ENCODE measurements at regions not wholly inside any gene's neighbourhood (a gene's known extent, or its start where the extent isn't known, plus 50 kb on each side); places are given as distances from the start of the nearest gene placed in this dataset.

DNA sequence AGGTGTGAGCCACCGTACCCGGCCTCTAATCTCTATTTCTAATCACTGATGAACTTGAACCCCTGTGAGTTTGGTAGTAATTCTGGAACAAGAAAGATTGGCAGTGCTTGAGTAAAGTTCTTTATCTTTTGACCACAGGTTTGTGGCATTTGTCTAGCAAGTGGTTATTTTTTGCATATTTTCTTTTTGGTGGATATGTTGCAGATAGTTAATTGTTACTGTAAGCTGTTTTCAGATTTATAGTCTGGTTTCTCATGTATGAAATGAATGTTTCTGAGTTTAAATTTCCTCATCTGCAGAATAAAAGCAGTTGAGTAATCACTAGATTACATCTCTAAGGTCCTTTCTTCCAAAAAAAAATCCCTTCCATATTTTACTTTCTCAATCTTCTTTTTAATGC, 105.2 kb downstream of the GASK1B start:
- H3K27ac Mint-ChIP-seq, result no peak overlapping the region
- intact Hi-C loops (cut with DNase I, micrococcal nuclease), result no loop called here
- no peaks in the 10 kb centered on the region for H3K36me3 Mint-ChIP-seq (ENCODE audit: low read depth)
- H3K27ac ChIP-seq (ENCODE audit: low read depth in 1 of 2, low read length in 2 of 2), result no peak overlapping the region
- ChIA-PET CTCF (no interaction called here), POLR2A (no interaction called here)
- ATAC-seq (ENCODE audit: poor library complexity) (no peak), DNase-seq (no peak)
- no peaks in the 10 kb centered on the region for H3K27me3 Mint-ChIP-seq
- no peaks in the 10 kb centered on the region for H3K4me1 ChIP-seq (ENCODE audit: insufficient read depth, low read length)
- no peaks in the 10 kb centered on the region for H3K9me3 ChIP-seq (ENCODE audit: control insufficient read depth in 1 of 2, insufficient read depth in 1 of 2, low read length in 2 of 2)
- no peak overlapping the region for H3K4me3 ChIP-seq (ENCODE audit: low read length)
- no peaks in the 10 kb centered on the region for H3K4me1 Mint-ChIP-seq (ENCODE audit: low read depth)
- H3K9me3 Mint-ChIP-seq, result no peaks in the 10 kb centered on the region
- H3K4me3 Mint-ChIP-seq, result no peak overlapping the region
- no peaks in the 10 kb centered on the region for H3K36me3 ChIP-seq (ENCODE audit: insufficient read depth, low read length)
- TF ChIP-seq, protein P1, sequence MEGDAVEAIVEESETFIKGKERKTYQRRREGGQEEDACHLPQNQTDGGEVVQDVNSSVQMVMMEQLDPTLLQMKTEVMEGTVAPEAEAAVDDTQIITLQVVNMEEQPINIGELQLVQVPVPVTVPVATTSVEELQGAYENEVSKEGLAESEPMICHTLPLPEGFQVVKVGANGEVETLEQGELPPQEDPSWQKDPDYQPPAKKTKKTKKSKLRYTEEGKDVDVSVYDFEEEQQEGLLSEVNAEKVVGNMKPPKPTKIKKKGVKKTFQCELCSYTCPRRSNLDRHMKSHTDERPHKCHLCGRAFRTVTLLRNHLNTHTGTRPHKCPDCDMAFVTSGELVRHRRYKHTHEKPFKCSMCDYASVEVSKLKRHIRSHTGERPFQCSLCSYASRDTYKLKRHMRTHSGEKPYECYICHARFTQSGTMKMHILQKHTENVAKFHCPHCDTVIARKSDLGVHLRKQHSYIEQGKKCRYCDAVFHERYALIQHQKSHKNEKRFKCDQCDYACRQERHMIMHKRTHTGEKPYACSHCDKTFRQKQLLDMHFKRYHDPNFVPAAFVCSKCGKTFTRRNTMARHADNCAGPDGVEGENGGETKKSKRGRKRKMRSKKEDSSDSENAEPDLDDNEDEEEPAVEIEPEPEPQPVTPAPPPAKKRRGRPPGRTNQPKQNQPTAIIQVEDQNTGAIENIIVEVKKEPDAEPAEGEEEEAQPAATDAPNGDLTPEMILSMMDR (IDR thresholded peaks at IDR 0.05), result no peak
- H3K27me3 ChIP-seq (ENCODE audit: control insufficient read depth in 1 of 2, insufficient read depth in 2 of 2, low read length in 2 of 2), result no peaks in the 10 kb centered on the region

GRCh38 chr4:158065603-158066002, 107.2 kb downstream of the GASK1B start:
- H3K27ac ChIP-seq (ENCODE audit: low read depth in 1 of 2, low read length in 2 of 2), result no peak overlapping the region
- H3K27ac Mint-ChIP-seq, result no peak overlapping the region
- intact Hi-C loops (cut with DNase I, micrococcal nuclease), result no loop called here
- POLR2A ChIA-PET, result no interaction called here
- H3K36me3 ChIP-seq (ENCODE audit: insufficient read depth, low read length), result no peaks in the 10 kb centered on the region
- ATAC-seq (ENCODE audit: poor library complexity) (no peak), DNase-seq (no peak)
- no peaks in the 10 kb centered on the region for H3K4me1 ChIP-seq (ENCODE audit: insufficient read depth, low read length)
- no peaks in the 10 kb centered on the region for H3K9me3 ChIP-seq (ENCODE audit: control insufficient read depth in 1 of 2, insufficient read depth in 1 of 2, low read length in 2 of 2)
- no peaks in the 10 kb centered on the region for H3K27me3 Mint-ChIP-seq
- H3K9me3 Mint-ChIP-seq, result no peaks in the 10 kb centered on the region
- TF ChIP-seq, protein P1 (IDR thresholded peaks at IDR 0.05), result no peak
- no peaks in the 10 kb centered on the region for H3K36me3 Mint-ChIP-seq (ENCODE audit: low read depth)
- H3K27me3 ChIP-seq (ENCODE audit: control insufficient read depth in 1 of 2, insufficient read depth in 2 of 2, low read length in 2 of 2), result no peaks in the 10 kb centered on the region
- no peaks in the 10 kb centered on the region for H3K4me1 Mint-ChIP-seq (ENCODE audit: low read depth)
- CTCF ChIA-PET, result no interaction called here
- H3K4me3 ChIP-seq (ENCODE audit: low read length), result no peak overlapping the region
- no peak overlapping the region for H3K4me3 Mint-ChIP-seq

GRCh38 chr4:158065176-158065575, 107.6 kb downstream of the GASK1B start:
- no peak for ATAC-seq (ENCODE audit: poor library complexity)

More at GRCh38 chr4:158065176-158065575, 107.6 kb downstream of the GASK1B start:
- POLR2A ChIA-PET, result no interaction called here
- Mint-ChIP-seq H3K9me3 (no peaks in the 10 kb centered on the region), H3K4me3 (no peak overlapping the region), H3K27ac (no peak overlapping the region), H3K4me1 (ENCODE audit: low read depth) (no peaks in the 10 kb centered on the region), H3K36me3 (ENCODE audit: low read depth) (no peaks in the 10 kb centered on the region), H3K27me3 (no peaks in the 10 kb centered on the region)
- CTCF ChIA-PET, result no interaction called here
- no peak for DNase-seq
- no peaks in the 10 kb centered on the region for H3K36me3 ChIP-seq (ENCODE audit: insufficient read depth, low read length)
- H3K27me3 ChIP-seq (ENCODE audit: control insufficient read depth in 1 of 2, insufficient read depth in 2 of 2, low read length in 2 of 2), result no peaks in the 10 kb centered on the region
- H3K9me3 ChIP-seq (ENCODE audit: control insufficient read depth in 1 of 2, insufficient read depth in 1 of 2, low read length in 2 of 2), result no peaks in the 10 kb centered on the region
- TF ChIP-seq, protein P1 (IDR thresholded peaks at IDR 0.05), result no peak
- no peak overlapping the region for H3K27ac ChIP-seq (ENCODE audit: low read depth in 1 of 2, low read length in 2 of 2)
- H3K4me3 ChIP-seq (ENCODE audit: low read length), result no peak overlapping the region
- H3K4me1 ChIP-seq (ENCODE audit: insufficient read depth, low read length), result no peaks in the 10 kb centered on the region
- intact Hi-C loops (cut with DNase I, micrococcal nuclease), result no loop called here
